ENCODE measurements at regions not wholly inside any gene's neighbourhood (a gene's known extent, or its start where the extent isn't known, plus 50 kb on each side); places are given as distances from the start of the nearest gene placed in this dataset.
A peak's percentile ranks its signal among the peaks of the same experiment; 100 is the strongest.

GRCh38 chr15:81506936-81507335, 132.9 kb upstream of the TMC3 start:
- H3K4me1 ChIP-seq (ENCODE audit: control insufficient read depth, insufficient read depth, low read length), result peaks cover 11% of the 10 kb centered on the region
- H3K9ac ChIP-seq (ENCODE audit: low read depth, low read length), result no peak overlapping the region
- H3K4me3 ChIP-seq (ENCODE audit: low read length), result no peak overlapping the region
- no peaks in the 10 kb centered on the region for H3K36me3 ChIP-seq (ENCODE audit: insufficient read depth, low read length)
- H3K27me3 ChIP-seq (ENCODE audit: control insufficient read depth, insufficient read depth, low read length), result no peaks in the 10 kb centered on the region
- no peaks in the 10 kb centered on the region for H3K9me3 ChIP-seq (replicated peaks; ENCODE audit: low read length)
- no peak overlapping the region for H3K4me2 ChIP-seq (ENCODE audit: low read length)

GRCh38 chr15:81506071-81506470, 132.1 kb upstream of the TMC3 start:
- no peaks in the 10 kb centered on the region for H3K27me3 ChIP-seq (ENCODE audit: control insufficient read depth, insufficient read depth, low read length)
- H3K9me3 ChIP-seq (replicated peaks; ENCODE audit: low read length), result no peaks in the 10 kb centered on the region
- H3K4me2 ChIP-seq (ENCODE audit: low read length), result no peak overlapping the region
- H3K36me3 ChIP-seq (ENCODE audit: insufficient read depth, low read length), result no peaks in the 10 kb centered on the region
- peaks cover 11% of the 10 kb centered on the region for H3K4me1 ChIP-seq (ENCODE audit: control insufficient read depth, insufficient read depth, low read length)
- H3K9ac ChIP-seq (ENCODE audit: low read depth, low read length), result no peak overlapping the region
- no peak overlapping the region for H3K4me3 ChIP-seq (ENCODE audit: low read length)

GRCh38 chr15:81504170-81504905, 130.3 kb upstream of the TMC3 start:
- Histone ChIP-seq H3K4me3 (ENCODE audit: low read length) (no peak overlapping the region), H3K9ac (ENCODE audit: low read depth, low read length) (no peak overlapping the region), H3K36me3 (ENCODE audit: insufficient read depth, low read length) (no peaks in the 10 kb centered on the region), H3K4me2 (ENCODE audit: low read length) (peak overlapping the region; percentile 3), H3K27me3 (ENCODE audit: control insufficient read depth, insufficient read depth, low read length) (no peaks in the 10 kb centered on the region), H3K4me1 (ENCODE audit: control insufficient read depth, insufficient read depth, low read length) (peaks cover 11% of the 10 kb centered on the region), H3K9me3 (replicated peaks; ENCODE audit: low read length) (no peaks in the 10 kb centered on the region)

- Histone ChIP-seq H3K4me1 (ENCODE audit: control insufficient read depth, insufficient read depth, low read length) (peaks cover 11% of the 10 kb centered on the region), H3K9ac (ENCODE audit: low read depth, low read length) (no peak overlapping the region), H3K4me2 (ENCODE audit: low read length) (no peak overlapping the region), H3K36me3 (ENCODE audit: insufficient read depth, low read length) (no peaks in the 10 kb centered on the region), H3K27me3 (ENCODE audit: control insufficient read depth, insufficient read depth, low read length) (no peaks in the 10 kb centered on the region), H3K9me3 (replicated peaks; ENCODE audit: low read length) (no peaks in the 10 kb centered on the region), H3K4me3 (ENCODE audit: low read length) (no peak overlapping the region)
These were observed 128.4 kb upstream of the TMC3 start for GRCh38 chr15:81502439-81502838.

GRCh38 chr15:81500081-81500480, 126.1 kb upstream of the TMC3 start:
- Histone ChIP-seq H3K4me1 (ENCODE audit: control insufficient read depth, insufficient read depth, low read length) (peaks cover 11% of the 10 kb centered on the region), H3K27me3 (ENCODE audit: control insufficient read depth, insufficient read depth, low read length) (no peaks in the 10 kb centered on the region), H3K36me3 (ENCODE audit: insufficient read depth, low read length) (no peaks in the 10 kb centered on the region), H3K4me2 (ENCODE audit: low read length) (no peak overlapping the region), H3K9ac (ENCODE audit: low read depth, low read length) (no peak overlapping the region), H3K9me3 (replicated peaks; ENCODE audit: low read length) (no peaks in the 10 kb centered on the region), H3K4me3 (ENCODE audit: low read length) (no peak overlapping the region)

- Histone ChIP-seq H3K4me2 (ENCODE audit: low read length) (no peak overlapping the region), H3K9ac (ENCODE audit: low read depth, low read length) (no peak overlapping the region), H3K4me3 (ENCODE audit: low read length) (no peak overlapping the region), H3K36me3 (ENCODE audit: insufficient read depth, low read length) (no peaks in the 10 kb centered on the region), H3K4me1 (ENCODE audit: control insufficient read depth, insufficient read depth, low read length) (no peaks in the 10 kb centered on the region), H3K27me3 (ENCODE audit: control insufficient read depth, insufficient read depth, low read length) (no peaks in the 10 kb centered on the region), H3K9me3 (replicated peaks; ENCODE audit: low read length) (no peaks in the 10 kb centered on the region)
These were observed 124.3 kb upstream of the TMC3 start for GRCh38 chr15:81498294-81498693.

- Histone ChIP-seq H3K4me2 (ENCODE audit: low read length) (no peak overlapping the region), H3K36me3 (ENCODE audit: insufficient read depth, low read length) (no peaks in the 10 kb centered on the region), H3K4me3 (ENCODE audit: low read length) (no peak overlapping the region), H3K9me3 (replicated peaks; ENCODE audit: low read length) (no peaks in the 10 kb centered on the region), H3K4me1 (ENCODE audit: control insufficient read depth, insufficient read depth, low read length) (peaks cover 3% of the 10 kb centered on the region), H3K27me3 (ENCODE audit: control insufficient read depth, insufficient read depth, low read length) (no peaks in the 10 kb centered on the region), H3K9ac (ENCODE audit: low read depth, low read length) (no peak overlapping the region)
These were observed 123.2 kb upstream of the TMC3 start for GRCh38 chr15:81497238-81497637.

- H3K27me3 ChIP-seq (ENCODE audit: control insufficient read depth, insufficient read depth, low read length), result no peaks in the 10 kb centered on the region
- H3K9ac ChIP-seq (ENCODE audit: low read depth, low read length), result no peak overlapping the region
- H3K9me3 ChIP-seq (replicated peaks; ENCODE audit: low read length), result no peaks in the 10 kb centered on the region
- H3K4me2 ChIP-seq (ENCODE audit: low read length), result no peak overlapping the region
- H3K4me3 ChIP-seq (ENCODE audit: low read length), result no peak overlapping the region
- no peaks in the 10 kb centered on the region for H3K36me3 ChIP-seq (ENCODE audit: insufficient read depth, low read length)
- peaks cover 7% of the 10 kb centered on the region for H3K4me1 ChIP-seq (ENCODE audit: control insufficient read depth, insufficient read depth, low read length)
These were observed 121.9 kb upstream of the TMC3 start for GRCh38 chr15:81495780-81496467.

- H3K9me3 ChIP-seq (replicated peaks; ENCODE audit: low read length), result no peaks in the 10 kb centered on the region
- H3K9ac ChIP-seq (ENCODE audit: low read depth, low read length), result no peak overlapping the region
- H3K4me2 ChIP-seq (ENCODE audit: low read length), result no peak overlapping the region
These were observed 119.1 kb upstream of the TMC3 start for GRCh38 chr15:81492969-81493645.

GRCh38 chr15:81492331-81492968, 118.4 kb upstream of the TMC3 start:
- Histone ChIP-seq H3K4me3 (ENCODE audit: low read length) (no peak overlapping the region), H3K4me2 (ENCODE audit: low read length) (peak overlapping the region; percentile 61), H3K27me3 (ENCODE audit: control insufficient read depth, insufficient read depth, low read length) (no peaks in the 10 kb centered on the region), H3K4me1 (ENCODE audit: control insufficient read depth, insufficient read depth, low read length) (peaks cover 7% of the 10 kb centered on the region), H3K36me3 (ENCODE audit: insufficient read depth, low read length) (no peaks in the 10 kb centered on the region), H3K9me3 (replicated peaks; ENCODE audit: low read length) (no peaks in the 10 kb centered on the region), H3K9ac (ENCODE audit: low read depth, low read length) (no peak overlapping the region)

More at GRCh38 chr15:81492969-81493645, 119.1 kb upstream of the TMC3 start:
- Histone ChIP-seq H3K4me3 (ENCODE audit: low read length) (no peak overlapping the region), H3K36me3 (ENCODE audit: insufficient read depth, low read length) (no peaks in the 10 kb centered on the region), H3K4me1 (ENCODE audit: control insufficient read depth, insufficient read depth, low read length) (peaks cover 7% of the 10 kb centered on the region), H3K27me3 (ENCODE audit: control insufficient read depth, insufficient read depth, low read length) (no peaks in the 10 kb centered on the region)

GRCh38 chr15:81491414-81492096, 117.5 kb upstream of the TMC3 start:
- Histone ChIP-seq H3K4me3 (ENCODE audit: low read length) (no peak overlapping the region), H3K9ac (ENCODE audit: low read depth, low read length) (no peak overlapping the region), H3K4me2 (ENCODE audit: low read length) (no peak overlapping the region), H3K27me3 (ENCODE audit: control insufficient read depth, insufficient read depth, low read length) (no peaks in the 10 kb centered on the region), H3K36me3 (ENCODE audit: insufficient read depth, low read length) (no peaks in the 10 kb centered on the region), H3K9me3 (replicated peaks; ENCODE audit: low read length) (no peaks in the 10 kb centered on the region), H3K4me1 (ENCODE audit: control insufficient read depth, insufficient read depth, low read length) (peaks cover 7% of the 10 kb centered on the region)

All from skeletal muscle satellite cell (primary cell).